BLaER1 treated with 17β-estradiol and CSF1 and Interleukin-3, amounts not matched to agents 10 nM and 100 nM (cell line): ENCODE measurements at regions not wholly inside any gene's neighbourhood (a gene's known extent, or its start where the extent isn't known, plus 50 kb on each side); places are given as distances from the start of the nearest gene placed in this dataset.
A peak's percentile ranks its signal among the peaks of the same experiment; 100 is the strongest.

ENCODE experiments used
- H3K27ac ChIP-seq, 11 experiments: shearing (Covaris generic); formaldehyde crosslinking; 2 replicates each; pipeline ENCODE4 v1.8.1; 2022
- H3K27me3 ChIP-seq, 11 experiments: shearing (Covaris generic); formaldehyde crosslinking; 2 replicates each; pipeline ENCODE4 v1.8.1; 2022
- H3K36me3 ChIP-seq, 11 experiments: shearing (Covaris generic); formaldehyde crosslinking; 2 replicates each; pipeline ENCODE4 v1.8.1; 2022
- H3K4me1 ChIP-seq, 10 experiments: shearing (Covaris generic); formaldehyde crosslinking; 2 replicates each; pipeline ENCODE4 v1.8.1; 2022
- H3K4me2 ChIP-seq, 11 experiments: shearing (Covaris generic); formaldehyde crosslinking; 2 replicates each; pipeline ENCODE4 v1.8.1; 2022
- H3K4me3 ChIP-seq, 10 experiments: shearing (Covaris generic); formaldehyde crosslinking; 2 replicates each; pipeline ENCODE4 v1.8.1; 2022
- H3K9ac ChIP-seq, 11 experiments: shearing (Covaris generic); formaldehyde crosslinking; 2 replicates each; pipeline ENCODE4 v1.8.1; 2022
- H3K9me3 ChIP-seq, 11 experiments: shearing (Covaris generic); formaldehyde crosslinking; replicated peaks in 1 of 11; 2 replicates each; pipeline ENCODE4 v1.8.1; 2022
- H4K20me1 ChIP-seq, 11 experiments: shearing (Covaris generic); formaldehyde crosslinking; 2 replicates each; pipeline ENCODE4 v1.8.1; 2022
- Cebpa-rat ChIP-seq, 11 experiments: shearing (Covaris generic); IDR thresholded peaks; 2 replicates each; pipeline ENCODE4 v1.8.1; 2022

DNA sequence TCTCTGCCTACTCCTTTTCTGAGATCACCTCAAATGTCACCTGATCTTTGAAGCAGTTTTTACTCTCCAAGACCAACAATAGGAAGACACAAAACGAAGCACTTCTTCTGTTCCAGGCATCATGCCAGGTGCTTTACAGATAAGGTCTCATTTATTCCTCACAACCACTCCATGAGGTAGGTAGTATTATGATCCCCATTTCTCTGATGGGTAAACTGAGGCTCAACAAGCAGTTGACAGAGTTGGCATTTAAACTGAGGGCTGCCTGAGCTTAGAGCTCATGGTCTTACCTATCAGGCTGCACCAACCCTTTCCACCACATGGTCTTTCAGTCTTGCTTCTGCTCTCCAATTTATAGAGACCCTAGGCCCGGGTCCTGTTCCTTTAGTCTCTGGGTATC is 147.2 kb upstream of the JUN start:
- Histone ChIP-seq H3K4me3 (no peak overlapping the region), H3K9ac (no peak overlapping the region), H4K20me1 (no peaks in the 10 kb centered on the region), H3K9me3 (no peaks in the 10 kb centered on the region), H3K4me2 (no peak overlapping the region), H3K36me3 (no peaks in the 10 kb centered on the region), H3K27me3 (no peaks in the 10 kb centered on the region), H3K27ac (no peak overlapping the region), H3K4me1 (peaks cover 0 to 43% (median 4%) of the 10 kb centered on the region in 10 experiments; a peak in 10 of 20 replicates)
- no peak for TF ChIP-seq Cebpa-rat (IDR thresholded peaks at IDR 0.05)

DNA sequence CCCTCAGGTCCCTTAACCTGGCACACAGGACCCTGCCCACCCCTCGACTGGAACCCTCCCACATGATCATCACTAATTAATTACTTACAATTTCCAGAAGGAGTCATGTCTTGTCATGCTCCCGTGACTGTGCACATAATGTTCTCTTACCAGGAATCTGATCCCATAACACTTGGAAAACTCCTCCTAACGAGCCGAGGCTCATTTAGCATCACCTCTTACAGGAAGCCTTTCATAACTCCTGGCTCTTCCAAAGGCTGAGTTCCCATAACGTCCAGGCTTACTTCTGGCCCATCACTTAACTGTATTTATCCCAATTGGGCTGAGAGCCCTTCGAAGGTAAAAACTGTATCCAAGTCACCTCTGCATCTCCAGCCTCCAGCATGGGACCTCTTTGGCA is 147.9 kb upstream of the JUN start:
- H3K4me1 ChIP-seq = peaks cover 0 to 42% (median 4%) of the 10 kb centered on the region in 10 experiments; a peak in 10 of 20 replicates
- no peak overlapping the region for H3K9ac ChIP-seq
- no peaks in the 10 kb centered on the region for H4K20me1 ChIP-seq
- TF ChIP-seq Cebpa-rat (IDR thresholded peaks at IDR 0.05) = no peak
- no peaks in the 10 kb centered on the region for H3K27me3 ChIP-seq
- no peaks in the 10 kb centered on the region for H3K9me3 ChIP-seq
- peak overlapping the region in 2 of 11 experiments; percentile 60 to 73; a peak in 5 of 22 replicates for H3K4me2 ChIP-seq
- H3K27ac ChIP-seq = no peak overlapping the region
- no peaks in the 10 kb centered on the region for H3K36me3 ChIP-seq
- no peak overlapping the region for H3K4me3 ChIP-seq

DNA sequence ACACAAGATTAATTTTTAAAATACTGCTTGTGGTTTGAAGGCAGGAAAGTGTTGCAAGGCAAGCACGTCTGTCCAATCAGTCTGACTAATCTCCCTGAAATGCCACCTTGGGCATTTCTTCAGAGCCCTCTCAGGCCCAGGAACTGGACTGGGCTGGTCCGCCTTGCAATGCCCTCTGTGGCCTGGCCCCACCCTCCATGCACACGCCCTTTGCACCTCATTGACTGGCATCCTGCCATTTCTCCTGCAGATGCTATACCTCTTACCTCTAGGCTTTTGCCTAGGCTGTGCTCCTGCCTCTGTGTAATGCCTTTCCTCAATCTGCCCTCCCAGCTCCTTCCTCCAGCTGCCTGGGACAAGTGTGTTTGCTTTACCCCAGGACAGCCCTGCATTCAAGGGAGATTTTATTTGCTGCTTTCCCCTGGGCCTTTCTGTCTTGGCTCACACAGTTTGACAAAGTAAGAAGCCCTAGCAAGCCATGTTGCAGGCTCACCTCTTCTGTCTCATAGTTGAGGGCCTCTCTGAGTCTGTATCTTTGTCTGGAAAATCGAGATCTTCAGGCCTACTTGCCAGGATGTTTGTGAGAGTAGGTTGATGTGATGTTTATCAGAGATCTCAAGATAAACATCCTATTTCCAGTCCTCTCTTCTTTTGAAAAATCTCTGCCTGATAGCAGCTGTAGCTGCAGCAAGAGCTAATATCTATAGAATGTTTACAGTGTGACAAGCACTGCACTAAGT is 149.2 kb upstream of the JUN start:
- no peaks in the 10 kb centered on the region for H4K20me1 ChIP-seq
- no peak for TF ChIP-seq Cebpa-rat (IDR thresholded peaks at IDR 0.05)
- peaks cover 0 to 33% (median 4%) of the 10 kb centered on the region in 10 experiments; a peak in 10 of 20 replicates for H3K4me1 ChIP-seq
- H3K27me3 ChIP-seq = no peaks in the 10 kb centered on the region
- H3K4me3 ChIP-seq = no peak overlapping the region
- H3K9ac ChIP-seq = peak overlapping the region in 2 of 11 experiments; percentile 4 to 12; a peak in 2 of 22 replicates
- peak overlapping the region in 3 of 11 experiments; percentile 12 to 38 (median 32); a peak in 3 of 22 replicates for H3K27ac ChIP-seq
- peak overlapping the region in 5 of 11 experiments; percentile 46 to 73 (median 60); a peak in 11 of 22 replicates for H3K4me2 ChIP-seq
- no peaks in the 10 kb centered on the region for H3K36me3 ChIP-seq
- no peaks in the 10 kb centered on the region for H3K9me3 ChIP-seq

DNA sequence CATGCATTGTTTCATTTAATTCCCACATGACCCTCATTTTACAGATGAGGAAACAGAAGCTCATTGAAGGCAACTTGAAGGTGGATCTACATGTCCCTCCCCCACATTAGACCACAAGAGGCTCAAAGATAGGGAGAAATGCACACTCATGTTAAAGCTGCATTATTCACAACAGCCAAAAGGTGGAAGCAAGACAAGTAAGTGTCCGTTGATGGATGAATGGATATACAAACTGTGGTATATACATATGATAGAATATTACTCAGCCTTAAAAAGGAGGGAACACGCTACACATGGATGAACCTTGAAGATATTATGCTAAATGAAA is 149.7 kb upstream of the JUN start:
- Histone ChIP-seq H3K9ac (no peak overlapping the region), H4K20me1 (no peaks in the 10 kb centered on the region), H3K4me1 (peaks cover 0 to 33% (median 4%) of the 10 kb centered on the region in 10 experiments; a peak in 10 of 20 replicates), H3K9me3 (no peaks in the 10 kb centered on the region), H3K27ac (peak overlapping the region in 1 of 11 experiments; percentile 34; a peak in 1 of 22 replicates), H3K4me2 (peak overlapping the region in 2 of 11 experiments; percentile 60 to 73; a peak in 4 of 22 replicates), H3K36me3 (no peaks in the 10 kb centered on the region), H3K4me3 (no peak overlapping the region), H3K27me3 (no peaks in the 10 kb centered on the region)
- TF ChIP-seq Cebpa-rat (IDR thresholded peaks at IDR 0.05) = no peak

DNA sequence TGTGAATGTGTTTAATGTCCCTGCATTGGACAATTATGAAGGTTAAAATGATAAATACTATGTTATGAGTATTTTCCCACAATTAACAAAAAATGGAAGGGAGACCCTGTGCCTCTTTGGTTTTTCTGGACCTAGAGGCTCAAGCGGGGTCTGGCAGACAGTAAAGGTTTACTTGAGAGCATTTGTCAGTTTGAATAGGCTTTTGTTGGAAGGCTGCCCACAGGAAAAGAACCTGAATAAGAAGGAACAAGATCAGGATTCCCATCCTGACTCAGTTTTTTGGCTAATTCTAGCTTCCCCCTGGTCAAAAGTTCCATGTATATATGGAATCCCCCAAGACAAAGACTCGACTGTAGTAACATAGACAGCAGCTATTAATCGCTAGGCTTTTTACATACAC is 150.9 kb upstream of the JUN start:
- Histone ChIP-seq H3K9ac (no peak overlapping the region), H3K36me3 (no peaks in the 10 kb centered on the region), H3K27ac (no peak overlapping the region), H3K27me3 (no peaks in the 10 kb centered on the region), H4K20me1 (no peaks in the 10 kb centered on the region), H3K9me3 (no peaks in the 10 kb centered on the region), H3K4me3 (no peak overlapping the region), H3K4me1 (peaks cover 0 to 28% (median 4%) of the 10 kb centered on the region in 10 experiments; a peak in 10 of 20 replicates), H3K4me2 (no peak overlapping the region)
- no peak for TF ChIP-seq Cebpa-rat (IDR thresholded peaks at IDR 0.05)

DNA sequence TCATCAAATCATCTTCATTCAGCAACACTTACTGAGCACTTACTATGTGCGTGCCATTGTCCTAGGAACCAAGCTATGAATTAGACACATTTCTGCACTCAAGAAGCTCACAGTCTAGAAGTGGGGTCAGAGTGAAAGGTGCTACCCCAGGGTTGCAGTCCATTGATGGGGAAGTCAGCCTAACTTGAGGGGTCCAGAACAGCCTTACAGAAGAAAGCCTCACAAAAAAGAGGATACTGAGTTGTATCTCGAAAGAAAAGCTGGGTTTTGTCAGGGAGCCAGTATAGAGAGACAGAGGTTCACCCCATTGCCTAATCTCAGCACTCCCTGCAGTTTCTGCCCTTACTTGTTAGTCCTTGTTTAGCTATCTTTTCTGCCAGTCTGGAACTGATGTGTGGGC is 153.1 kb upstream of the JUN start:
- no peak for TF ChIP-seq Cebpa-rat (IDR thresholded peaks at IDR 0.05)

DNA sequence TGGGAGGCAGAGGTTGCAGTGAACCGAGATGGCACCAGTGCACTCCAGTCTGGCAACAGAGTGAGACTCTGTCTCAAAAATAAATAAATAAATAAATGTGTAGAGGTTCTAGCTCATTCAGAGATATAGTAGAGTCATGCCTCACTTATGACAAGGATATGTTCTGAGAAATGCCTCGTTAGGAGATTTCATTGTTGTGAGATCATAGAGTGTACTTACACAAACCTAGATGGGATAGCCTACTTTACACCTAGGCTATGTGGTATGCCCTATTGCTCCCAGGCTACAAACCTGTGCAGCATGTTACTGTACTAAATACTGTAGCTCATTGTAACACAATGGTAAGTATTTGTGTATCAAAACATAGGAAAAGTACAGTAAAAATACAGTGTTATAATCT is 155.3 kb upstream of the JUN start:
- peaks cover 30 to 44% (median 39%) of the 10 kb centered on the region in 10 experiments for H3K4me1 ChIP-seq
- H3K9me3 ChIP-seq = no peaks in the 10 kb centered on the region
- H3K36me3 ChIP-seq = no peaks in the 10 kb centered on the region
- no peak overlapping the region for H3K27ac ChIP-seq
- H4K20me1 ChIP-seq = no peaks in the 10 kb centered on the region
- no peak overlapping the region for H3K4me3 ChIP-seq
- no peaks in the 10 kb centered on the region for H3K27me3 ChIP-seq
- H3K4me2 ChIP-seq = no peak overlapping the region
- TF ChIP-seq Cebpa-rat (IDR thresholded peaks at IDR 0.05) = no peak
- no peak overlapping the region for H3K9ac ChIP-seq

More for the DNA sequence above, 153.1 kb upstream of the JUN start:
- Histone ChIP-seq H3K4me3 (no peak overlapping the region), H4K20me1 (no peaks in the 10 kb centered on the region), H3K4me2 (no peak overlapping the region), H3K9me3 (no peaks in the 10 kb centered on the region), H3K27ac (no peak overlapping the region), H3K36me3 (no peaks in the 10 kb centered on the region), H3K27me3 (no peaks in the 10 kb centered on the region), H3K9ac (no peak overlapping the region), H3K4me1 (peaks cover 18 to 32% (median 23%) of the 10 kb centered on the region in 10 experiments)

DNA sequence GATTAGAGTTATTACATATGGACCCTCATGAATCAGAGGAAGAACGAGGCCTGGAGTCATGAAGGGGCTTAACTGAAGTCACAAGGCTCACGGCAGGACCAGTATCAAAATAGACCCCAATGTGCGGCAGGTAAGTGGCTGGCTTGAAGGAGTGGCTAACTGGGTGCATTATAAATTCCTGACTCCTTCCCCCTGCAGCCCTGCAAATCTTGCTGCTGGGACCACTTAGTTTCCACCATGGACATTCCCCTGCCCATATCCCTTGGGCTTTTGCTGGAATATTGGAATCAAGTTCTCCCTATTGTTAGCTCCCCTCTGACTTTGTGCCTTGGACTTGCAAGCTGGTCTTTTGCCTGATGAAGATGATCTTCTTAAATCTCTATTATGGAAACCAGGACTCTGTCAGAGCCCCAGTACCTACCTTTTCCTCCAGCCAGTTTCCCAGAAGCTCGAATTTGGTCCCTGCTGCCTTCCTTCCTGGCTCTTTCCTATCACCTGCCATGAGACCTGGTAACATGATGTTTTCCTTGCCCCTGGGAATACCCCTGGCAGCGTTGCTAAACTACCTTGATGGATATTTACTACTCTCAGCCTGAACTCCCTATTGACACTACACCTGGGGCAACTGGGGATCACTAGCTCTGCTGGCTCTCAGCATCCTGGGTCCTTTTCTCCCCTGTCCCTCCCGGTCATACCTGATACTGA is 156.0 kb upstream of the JUN start:
- H3K27me3 ChIP-seq = no peaks in the 10 kb centered on the region
- no peak overlapping the region for H3K27ac ChIP-seq
- H4K20me1 ChIP-seq = no peaks in the 10 kb centered on the region
- H3K9me3 ChIP-seq = no peaks in the 10 kb centered on the region
- no peaks in the 10 kb centered on the region for H3K36me3 ChIP-seq
- peaks cover 30 to 50% (median 41%) of the 10 kb centered on the region in 10 experiments for H3K4me1 ChIP-seq
- peak overlapping the region in 4 of 11 experiments; percentile 0 to 96 (median 92); a peak in 2 of 22 replicates for H3K4me2 ChIP-seq
- no peak for TF ChIP-seq Cebpa-rat (IDR thresholded peaks at IDR 0.05)
- no peak overlapping the region for H3K9ac ChIP-seq
- H3K4me3 ChIP-seq = no peak overlapping the region

DNA sequence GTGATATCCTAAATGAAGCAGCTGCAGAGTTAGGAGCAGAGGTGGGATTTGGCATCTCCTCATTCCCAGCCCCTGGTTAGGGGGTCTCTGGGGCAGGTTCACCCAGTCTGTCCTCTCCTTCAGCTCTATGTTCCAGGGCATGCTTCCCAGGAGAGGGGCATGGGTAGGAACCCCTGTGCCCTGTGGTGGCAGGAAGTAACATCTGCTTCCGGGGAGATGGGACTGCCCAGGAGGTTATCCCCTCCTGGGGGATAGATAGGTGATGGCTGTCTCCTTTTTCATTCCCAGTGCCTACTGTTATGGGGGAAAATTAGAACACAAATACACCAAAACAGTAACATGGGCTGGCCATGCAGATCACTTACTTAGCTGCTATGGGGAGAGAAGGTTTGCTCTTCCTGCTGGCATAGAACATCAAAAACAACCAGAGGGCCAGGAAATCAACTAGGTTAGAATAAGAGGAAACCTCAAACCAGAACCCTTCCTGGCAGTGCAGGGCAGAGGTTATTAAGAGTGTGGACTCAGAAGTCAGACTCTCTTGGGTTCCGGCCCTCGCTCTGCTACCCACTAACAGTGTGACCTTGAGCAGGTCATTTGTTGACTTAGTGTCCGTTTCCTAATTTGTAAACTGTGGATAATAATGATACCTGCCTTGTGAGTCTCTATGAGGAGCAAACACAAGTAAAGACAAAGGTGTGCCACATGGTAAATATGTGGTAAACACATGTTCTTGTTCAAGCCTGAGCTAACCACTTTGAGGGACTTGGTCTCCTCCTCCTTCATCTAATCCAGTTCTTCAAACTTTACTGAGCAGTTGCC is 157.8 kb upstream of the JUN start:
- Histone ChIP-seq H3K9me3 (peaks cover 0 to 7% (median 0%) of the 10 kb centered on the region in 11 experiments; a peak in 7 of 22 replicates), H3K4me1 (peaks cover 30 to 51% (median 41%) of the 10 kb centered on the region in 10 experiments), H3K27me3 (no peaks in the 10 kb centered on the region), H3K36me3 (no peaks in the 10 kb centered on the region), H3K4me2 (peak overlapping the region; percentile 68 to 96 (median 90)), H3K4me3 (0 out of 20 replicates have a peak overlapping the region, but pooled peaks of 1 of the 10 experiments have one; percentile 17), H3K27ac (peak overlapping the region in 8 of 11 experiments; percentile 11 to 57 (median 36); a peak in 13 of 22 replicates), H4K20me1 (no peaks in the 10 kb centered on the region), H3K9ac (no peak overlapping the region)
- no peak for TF ChIP-seq Cebpa-rat (IDR thresholded peaks at IDR 0.05)
